ENCODE measurements at regions not wholly inside any gene's neighbourhood (a gene's known extent, or its start where the extent isn't known, plus 50 kb on each side); places are given as distances from the start of the nearest gene placed in this dataset.

DNA sequence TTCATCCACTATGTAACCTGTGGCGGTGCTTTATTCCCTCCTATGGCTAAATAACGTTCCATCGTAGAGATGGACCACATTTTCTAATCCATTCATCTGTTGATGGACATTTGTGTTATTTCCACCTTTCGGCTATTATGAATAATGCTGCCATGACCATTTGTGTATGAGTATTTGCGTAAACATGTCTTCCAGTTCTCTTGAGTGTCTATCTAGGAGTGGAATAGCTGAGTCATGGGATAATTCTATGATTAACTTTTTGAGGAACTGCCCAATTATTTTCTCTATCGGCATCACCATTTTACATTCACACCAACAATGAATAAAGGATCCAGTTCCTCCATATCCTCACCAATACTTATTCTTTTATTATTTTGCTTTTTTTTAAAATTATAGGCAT, 261.9 kb upstream of the SFSWAP start:
- TF ChIP-seq, protein P1, sequence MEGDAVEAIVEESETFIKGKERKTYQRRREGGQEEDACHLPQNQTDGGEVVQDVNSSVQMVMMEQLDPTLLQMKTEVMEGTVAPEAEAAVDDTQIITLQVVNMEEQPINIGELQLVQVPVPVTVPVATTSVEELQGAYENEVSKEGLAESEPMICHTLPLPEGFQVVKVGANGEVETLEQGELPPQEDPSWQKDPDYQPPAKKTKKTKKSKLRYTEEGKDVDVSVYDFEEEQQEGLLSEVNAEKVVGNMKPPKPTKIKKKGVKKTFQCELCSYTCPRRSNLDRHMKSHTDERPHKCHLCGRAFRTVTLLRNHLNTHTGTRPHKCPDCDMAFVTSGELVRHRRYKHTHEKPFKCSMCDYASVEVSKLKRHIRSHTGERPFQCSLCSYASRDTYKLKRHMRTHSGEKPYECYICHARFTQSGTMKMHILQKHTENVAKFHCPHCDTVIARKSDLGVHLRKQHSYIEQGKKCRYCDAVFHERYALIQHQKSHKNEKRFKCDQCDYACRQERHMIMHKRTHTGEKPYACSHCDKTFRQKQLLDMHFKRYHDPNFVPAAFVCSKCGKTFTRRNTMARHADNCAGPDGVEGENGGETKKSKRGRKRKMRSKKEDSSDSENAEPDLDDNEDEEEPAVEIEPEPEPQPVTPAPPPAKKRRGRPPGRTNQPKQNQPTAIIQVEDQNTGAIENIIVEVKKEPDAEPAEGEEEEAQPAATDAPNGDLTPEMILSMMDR (IDR thresholded peaks at IDR 0.05) = no peak
- TF ChIP-seq POLR2A (IDR thresholded peaks at IDR 0.05) = no peak

All from uterus (tissue), 2 donors.